ENCODE measurements at regions not wholly inside any gene's neighbourhood (a gene's known extent, or its start where the extent isn't known, plus 50 kb on each side); places are given as distances from the start of the nearest gene placed in this dataset.

DNA sequence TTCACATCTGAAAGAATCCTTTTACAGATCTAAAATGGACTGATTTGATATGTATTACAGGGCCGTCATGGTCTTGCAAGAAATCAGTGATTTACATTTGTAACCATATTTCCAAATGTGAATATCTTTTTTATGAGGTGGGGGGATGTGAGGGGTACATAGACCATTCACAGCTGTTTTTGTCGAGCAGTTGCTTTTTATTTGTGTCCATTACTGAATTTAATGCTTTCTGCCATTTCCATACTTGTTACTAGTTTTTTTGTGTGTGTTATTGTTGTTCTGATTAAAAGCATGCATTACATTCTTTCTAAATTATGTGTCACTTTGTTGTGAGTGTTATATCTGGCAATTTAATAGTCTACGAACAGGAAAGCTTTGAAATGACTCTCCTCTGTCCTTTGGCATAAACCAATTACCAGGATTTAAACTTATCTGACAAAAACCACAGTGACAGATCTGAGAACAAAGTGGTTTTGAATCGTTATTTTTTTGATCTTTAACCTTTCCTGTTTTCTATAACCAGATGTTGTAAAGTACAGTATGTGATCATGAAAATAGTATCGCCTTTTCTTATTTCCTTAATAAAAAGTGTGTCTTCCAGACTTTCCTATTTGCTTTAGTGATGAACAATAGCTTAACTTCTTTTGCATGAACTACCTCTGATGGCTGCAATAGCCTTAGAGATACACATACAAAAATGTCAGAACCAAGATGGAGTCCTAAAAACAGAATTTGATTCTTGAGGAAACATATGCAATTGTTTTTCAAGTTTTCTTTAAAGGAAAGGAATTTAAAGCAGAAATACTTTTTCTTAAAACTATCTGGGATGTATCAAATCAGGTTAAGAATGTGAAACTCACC, 354.2 kb upstream of the ACVR2A start:
- TF ChIP-seq EP300 (IDR thresholded peaks at IDR 0.05) (no peak), POLR2A (IDR thresholded peaks at IDR 0.05) (no peak)
- TF ChIP-seq, protein P1, sequence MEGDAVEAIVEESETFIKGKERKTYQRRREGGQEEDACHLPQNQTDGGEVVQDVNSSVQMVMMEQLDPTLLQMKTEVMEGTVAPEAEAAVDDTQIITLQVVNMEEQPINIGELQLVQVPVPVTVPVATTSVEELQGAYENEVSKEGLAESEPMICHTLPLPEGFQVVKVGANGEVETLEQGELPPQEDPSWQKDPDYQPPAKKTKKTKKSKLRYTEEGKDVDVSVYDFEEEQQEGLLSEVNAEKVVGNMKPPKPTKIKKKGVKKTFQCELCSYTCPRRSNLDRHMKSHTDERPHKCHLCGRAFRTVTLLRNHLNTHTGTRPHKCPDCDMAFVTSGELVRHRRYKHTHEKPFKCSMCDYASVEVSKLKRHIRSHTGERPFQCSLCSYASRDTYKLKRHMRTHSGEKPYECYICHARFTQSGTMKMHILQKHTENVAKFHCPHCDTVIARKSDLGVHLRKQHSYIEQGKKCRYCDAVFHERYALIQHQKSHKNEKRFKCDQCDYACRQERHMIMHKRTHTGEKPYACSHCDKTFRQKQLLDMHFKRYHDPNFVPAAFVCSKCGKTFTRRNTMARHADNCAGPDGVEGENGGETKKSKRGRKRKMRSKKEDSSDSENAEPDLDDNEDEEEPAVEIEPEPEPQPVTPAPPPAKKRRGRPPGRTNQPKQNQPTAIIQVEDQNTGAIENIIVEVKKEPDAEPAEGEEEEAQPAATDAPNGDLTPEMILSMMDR (IDR thresholded peaks at IDR 0.05) = no peak
